ENCODE measurements at regions not wholly inside any gene's neighbourhood (a gene's known extent, or its start where the extent isn't known, plus 50 kb on each side); places are given as distances from the start of the nearest gene placed in this dataset.

GRCh38 chr1:208924928-208925327 lies 658.6 kb upstream of the CAMK1G start:
- no peak for TF ChIP-seq ZBTB11 (tag by site-specific recombination; conservative IDR thresholded peaks at IDR 0.05; ENCODE audit: low read depth)
- no peak for TF ChIP-seq ZNF121 (tag by site-specific recombination; IDR thresholded peaks at IDR 0.05)
- TF ChIP-seq ZNF585B (tag by site-specific recombination; IDR thresholded peaks at IDR 0.05): no peak
- TF ChIP-seq ZSCAN16 (tag by site-specific recombination; IDR thresholded peaks at IDR 0.05): no peak
- TF ChIP-seq ZNF398 (tag by site-specific recombination; IDR thresholded peaks at IDR 0.05): no peak
- TF ChIP-seq AEBP2 (tag by site-specific recombination; IDR thresholded peaks at IDR 0.05; ENCODE audit: borderline replicate concordance): no peak
